Natural killer cell (primary cell): ENCODE measurements at regions not wholly inside any gene's neighbourhood (a gene's known extent, or its start where the extent isn't known, plus 50 kb on each side); places are given as distances from the start of the nearest gene placed in this dataset.
"Not testable (repeated sequence)": the region's sequence is repeated elsewhere in the genome, so short reads cannot be mapped to it uniquely, and the experiment has no call there.

Experiments used
- ATAC-seq, 3 donors: fragments of 150-1000 bp in 2 of 3; fragments of 200-7000 bp in 1 of 3; cut with Tn5 transposase; 1 replicate in 1 of 3; 2 replicates in 2 of 3; pipeline ENCODE4 v1.10.0; 2021; ENCODE audit warnings: mild to moderate bottlenecking in 2 of 3, moderate library complexity in 2 of 3
- DNase-seq, 2 donors: peaks; one replicate each; pipeline versions ENCODE4 v3.0.0 to v3.0.0-alpha.2; 2013 to 2021; ENCODE audit warnings: mixed read lengths in 1 of 2
- H3K27ac ChIP-seq: one replicate; pipeline ENCODE4 v1.5.1; 2013; ENCODE audit warnings: mild to moderate bottlenecking, low read length
- H3K27me3 ChIP-seq: one replicate; pipeline ENCODE4 v1.6.1; 2013; ENCODE audit warnings: low read length; ENCODE audit not compliant: control insufficient read depth, insufficient read depth
- H3K36me3 ChIP-seq: one replicate; pipeline ENCODE4 v1.6.1; 2013; ENCODE audit warnings: low read length; ENCODE audit not compliant: control insufficient read depth, insufficient read depth
- H3K4me1 ChIP-seq: one replicate; pipeline ENCODE4 v1.6.1; 2013; ENCODE audit warnings: low read length; ENCODE audit not compliant: control insufficient read depth, insufficient read depth
- H3K4me3 ChIP-seq: one replicate; pipeline ENCODE4 v1.5.1; 2013; ENCODE audit warnings: low read length
- H3K9me3 ChIP-seq: one replicate; pipeline ENCODE4 v1.6.1; 2013; ENCODE audit warnings: low read length; ENCODE audit not compliant: control insufficient read depth, insufficient read depth
- H3K27ac Mint-ChIP-seq, 2 donors: one replicate each; pipeline ENCODE4 v1.8.0; 2022; ENCODE audit warnings: mild to moderate bottlenecking in 2 of 2, mixed read lengths in 2 of 2, moderate library complexity in 1 of 2
- H3K27me3 Mint-ChIP-seq, 2 donors: one replicate each; pipeline ENCODE4 v1.8.0; 2022; ENCODE audit warnings: low read depth in 2 of 2, mixed read lengths in 2 of 2
- H3K36me3 Mint-ChIP-seq: one replicate; pipeline ENCODE4 v1.8.0; 2022; ENCODE audit warnings: mixed read lengths
- H3K4me1 Mint-ChIP-seq, 2 donors: one replicate each; pipeline ENCODE4 v1.8.0; 2022; ENCODE audit warnings: mixed read lengths in 2 of 2
- H3K4me3 Mint-ChIP-seq: one replicate; pipeline ENCODE4 v1.8.0; 2022; ENCODE audit warnings: mild to moderate bottlenecking, moderate library complexity, mixed read lengths
- H3K9me3 Mint-ChIP-seq, 2 donors: one replicate each; pipeline ENCODE4 v1.8.0; 2022; ENCODE audit warnings: mixed read lengths in 2 of 2
- WGBS: methylation state at CpG from one replicate; pipeline ENCODE4 v1.1.7; 2013; ENCODE audit warnings: missing lambda C conversion rate; ENCODE audit not compliant: insufficient coverage; 5-methylcytosine and 5-hydroxymethylcytosine counted together
- intact Hi-C: fragments of 100-400 bp; cut with micrococcal nuclease; formaldehyde crosslinking; loops from one replicate; pipeline ENCODE4 v1.14.2; 2022
- TF ChIP-seq, protein P1 (sequence below): fragments of 200-600 bp; IDR thresholded peaks from one replicate; pipeline ENCODE4 v1.8.0; 2022; ENCODE audit warnings: antibody characterized with exemption

DNA sequence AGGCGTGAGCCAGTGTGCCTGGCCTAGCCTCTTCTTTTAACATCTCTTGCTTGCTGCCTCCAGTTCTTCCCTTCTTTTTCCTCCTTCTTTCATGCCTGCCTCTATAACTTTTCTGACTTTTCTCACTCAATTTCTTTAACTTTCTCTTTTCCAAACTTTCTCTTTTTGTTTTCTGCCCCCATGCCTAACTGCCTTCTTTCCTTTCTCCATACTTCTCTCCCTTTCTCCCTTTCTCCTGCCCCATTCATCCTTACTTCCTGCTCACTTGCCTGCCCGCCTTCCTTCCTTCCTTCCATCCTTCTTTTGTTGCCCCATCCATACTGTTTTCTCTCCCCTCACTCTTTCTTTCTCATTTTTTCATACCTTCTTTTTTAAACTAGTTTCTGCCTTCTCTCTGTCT is 105.2 kb downstream of the RBMX2 start:
- H3K4me1 Mint-ChIP-seq = no peaks in the 10 kb centered on the region
- no peak overlapping the region for H3K4me3 Mint-ChIP-seq
- WGBS = 97% methylated on average over 2 of the region's 2 CpGs
- peaks cover 0 to 9% of the 10 kb centered on the region in 2 donors for H3K27me3 Mint-ChIP-seq
- no peaks in the 10 kb centered on the region for H3K27me3 ChIP-seq
- H3K9me3 ChIP-seq = no peaks in the 10 kb centered on the region
- DNase-seq (no peak), ATAC-seq (no peak)
- TF ChIP-seq, protein P1, sequence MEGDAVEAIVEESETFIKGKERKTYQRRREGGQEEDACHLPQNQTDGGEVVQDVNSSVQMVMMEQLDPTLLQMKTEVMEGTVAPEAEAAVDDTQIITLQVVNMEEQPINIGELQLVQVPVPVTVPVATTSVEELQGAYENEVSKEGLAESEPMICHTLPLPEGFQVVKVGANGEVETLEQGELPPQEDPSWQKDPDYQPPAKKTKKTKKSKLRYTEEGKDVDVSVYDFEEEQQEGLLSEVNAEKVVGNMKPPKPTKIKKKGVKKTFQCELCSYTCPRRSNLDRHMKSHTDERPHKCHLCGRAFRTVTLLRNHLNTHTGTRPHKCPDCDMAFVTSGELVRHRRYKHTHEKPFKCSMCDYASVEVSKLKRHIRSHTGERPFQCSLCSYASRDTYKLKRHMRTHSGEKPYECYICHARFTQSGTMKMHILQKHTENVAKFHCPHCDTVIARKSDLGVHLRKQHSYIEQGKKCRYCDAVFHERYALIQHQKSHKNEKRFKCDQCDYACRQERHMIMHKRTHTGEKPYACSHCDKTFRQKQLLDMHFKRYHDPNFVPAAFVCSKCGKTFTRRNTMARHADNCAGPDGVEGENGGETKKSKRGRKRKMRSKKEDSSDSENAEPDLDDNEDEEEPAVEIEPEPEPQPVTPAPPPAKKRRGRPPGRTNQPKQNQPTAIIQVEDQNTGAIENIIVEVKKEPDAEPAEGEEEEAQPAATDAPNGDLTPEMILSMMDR = no peak
- H3K36me3 Mint-ChIP-seq = no peaks in the 10 kb centered on the region
- intact Hi-C loops = no loop called here
- no peak overlapping the region for H3K27ac ChIP-seq
- H3K9me3 Mint-ChIP-seq = no peaks in the 10 kb centered on the region
- no peak overlapping the region for H3K27ac Mint-ChIP-seq
- H3K4me1 ChIP-seq = no peaks in the 10 kb centered on the region
- no peaks in the 10 kb centered on the region for H3K36me3 ChIP-seq
- no peak overlapping the region for H3K4me3 ChIP-seq

DNA sequence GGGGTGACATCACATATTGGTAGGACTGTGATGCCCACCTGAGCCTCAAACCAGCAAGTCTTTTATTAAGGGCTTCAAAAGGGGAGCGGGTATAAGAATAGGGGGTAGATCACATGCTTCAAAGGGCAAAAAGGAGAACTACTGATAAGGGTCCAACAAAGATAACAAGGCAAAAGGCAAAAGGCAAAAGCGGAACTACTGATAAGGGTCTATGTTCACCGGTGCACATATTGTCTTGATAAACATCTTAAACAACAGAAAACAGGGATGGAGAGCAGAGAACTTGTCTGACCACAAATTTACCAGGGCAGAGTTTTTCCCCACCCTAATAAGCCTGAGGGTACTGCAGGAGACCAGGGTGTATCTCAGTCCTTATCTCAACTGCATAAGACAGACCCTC is 110.7 kb downstream of the RBMX2 start:
- H3K4me1 ChIP-seq, H3K36me3 ChIP-seq, H3K36me3 Mint-ChIP-seq, H3K27me3 ChIP-seq, ATAC-seq, H3K4me3 Mint-ChIP-seq, intact Hi-C loops, H3K27ac ChIP-seq, H3K9me3 ChIP-seq, H3K4me1 Mint-ChIP-seq, DNase-seq, H3K9me3 Mint-ChIP-seq, H3K4me3 ChIP-seq, H3K27ac Mint-ChIP-seq: not testable (repeated sequence)
- peaks cover 0 to 12% of the 10 kb centered on the region in 2 donors for H3K27me3 Mint-ChIP-seq
- WGBS = 93% methylated on average over 3 of the region's 3 CpGs

DNA sequence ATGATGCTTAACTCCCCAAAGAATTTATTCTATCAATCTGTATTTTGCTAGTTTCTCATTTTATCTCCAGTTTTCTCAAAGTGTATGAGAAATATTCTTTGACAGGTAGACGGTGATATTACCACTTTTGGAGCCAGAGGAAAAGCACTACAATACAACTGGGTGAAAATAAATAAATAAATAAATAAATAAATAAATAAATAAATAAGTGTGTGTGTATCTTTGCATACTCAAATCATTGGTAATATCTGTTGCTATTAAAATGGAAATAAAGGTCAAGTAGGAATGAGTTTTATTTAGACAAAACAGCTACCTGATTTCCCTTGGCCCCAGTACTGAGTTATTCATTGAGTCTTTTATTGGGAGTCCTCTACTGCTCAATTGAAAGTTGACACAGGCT is 114.3 kb downstream of the RBMX2 start:
- no peak overlapping the region for H3K4me3 Mint-ChIP-seq
- WGBS = no CpG with 5 or more reads among the region's 1 CpG
- Histone ChIP-seq H3K9me3 (no peaks in the 10 kb centered on the region), H3K4me3 (no peak overlapping the region), H3K4me1 (no peaks in the 10 kb centered on the region), H3K27ac (no peak overlapping the region), H3K36me3 (no peaks in the 10 kb centered on the region), H3K27me3 (no peaks in the 10 kb centered on the region)
- no peaks in the 10 kb centered on the region for H3K36me3 Mint-ChIP-seq
- no peak overlapping the region for H3K27ac Mint-ChIP-seq
- H3K9me3 Mint-ChIP-seq = peaks cover 0 to 3% of the 10 kb centered on the region in 2 donors
- intact Hi-C loops = no loop called here
- no peaks in the 10 kb centered on the region for H3K4me1 Mint-ChIP-seq
- peaks cover 0 to 12% of the 10 kb centered on the region in 2 donors for H3K27me3 Mint-ChIP-seq
- TF ChIP-seq, protein P1 = no peak
- DNase-seq (no peak), ATAC-seq (no peak)

DNA sequence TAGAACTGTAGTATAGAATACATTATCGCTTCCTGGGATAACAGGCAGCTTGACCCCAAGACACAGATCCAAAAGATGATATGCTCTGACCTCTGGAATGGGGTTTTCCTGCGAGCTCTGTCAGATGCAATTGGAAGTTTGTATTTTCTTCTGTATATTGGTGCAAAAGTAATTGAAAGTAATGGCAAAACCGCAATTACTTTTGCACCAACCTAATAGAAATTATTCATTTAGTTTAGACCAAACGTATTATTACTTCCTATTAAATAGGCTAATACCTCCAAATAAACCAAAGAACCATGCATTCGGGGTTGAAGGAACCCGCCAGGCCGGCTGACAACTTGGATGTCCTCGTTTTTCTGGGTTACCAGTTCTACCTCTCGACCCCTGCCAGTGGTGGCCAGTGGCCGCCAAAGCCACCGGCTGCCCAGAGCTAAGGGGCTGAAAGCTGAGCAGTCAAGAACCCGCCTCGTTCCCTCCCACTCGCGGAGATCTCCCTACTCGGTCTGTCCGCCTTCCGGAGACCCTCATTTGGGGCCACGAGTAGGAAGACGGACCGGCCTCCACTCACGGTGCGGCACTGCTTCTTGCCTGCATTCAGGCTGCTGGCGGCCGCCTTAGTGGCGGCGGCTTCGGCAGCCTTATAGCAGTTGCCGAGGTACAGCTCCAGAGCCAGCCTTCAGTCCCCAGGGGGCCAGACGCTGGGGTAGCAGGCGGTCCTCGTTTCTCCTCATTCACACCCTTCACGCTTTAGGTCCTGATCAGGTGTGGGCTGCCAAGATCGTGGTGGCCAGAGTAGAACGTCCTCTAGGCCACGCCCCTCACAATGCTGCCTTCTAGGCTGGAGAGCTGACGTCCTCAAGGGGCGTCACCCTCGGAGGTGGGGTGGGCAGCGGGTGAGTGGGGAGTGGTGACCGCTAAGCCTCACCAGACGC is 121.9 kb downstream of the RBMX2 start:
- DNase-seq = no peak
- intact Hi-C loops = no loop called here
- TF ChIP-seq, protein P1 = no peak
- H3K27ac Mint-ChIP-seq = no peak overlapping the region
- no peaks in the 10 kb centered on the region for H3K27me3 ChIP-seq
- no peak overlapping the region for H3K4me3 ChIP-seq
- 14% methylated on average over 37 of the region's 42 CpGs for WGBS
- H3K4me1 Mint-ChIP-seq = no peaks in the 10 kb centered on the region
- H3K9me3 ChIP-seq = no peaks in the 10 kb centered on the region
- no peak overlapping the region for H3K27ac ChIP-seq
- peak in 2 of 3 donors; percentile 26 to 70 for ATAC-seq
- H3K4me1 ChIP-seq = peaks cover 8% of the 10 kb centered on the region
- no peaks in the 10 kb centered on the region for H3K9me3 Mint-ChIP-seq
- peak overlapping the region; percentile 19 for H3K4me3 Mint-ChIP-seq
- H3K36me3 ChIP-seq = no peaks in the 10 kb centered on the region
- H3K27me3 Mint-ChIP-seq = peaks cover 7 to 8% of the 10 kb centered on the region in 2 donors
- no peaks in the 10 kb centered on the region for H3K36me3 Mint-ChIP-seq
